Neural cell (in vitro differentiated cells): ENCODE measurements at regions not wholly inside any gene's neighbourhood (a gene's known extent, or its start where the extent isn't known, plus 50 kb on each side); places are given as distances from the start of the nearest gene placed in this dataset.

ENCODE experiments used
- CTCF ChIP-seq: fragments of 450-650 bp; IDR thresholded peaks from 2 replicates; pipeline ENCODE4 v1.5.1; 2014; ENCODE audit warnings: antibody characterized with exemption, mild to moderate bottlenecking, moderate library complexity; ENCODE audit not compliant: poor library complexity, severe bottlenecking
- POLR2AphosphoS5 ChIP-seq: IDR thresholded peaks from 2 replicates; pipeline ENCODE4 v1.6.1; 2012

GRCh38 chr5:42943931-42944631, 96.0 kb downstream of the ANXA2R start:
- no peak for TF ChIP-seq CTCF
- TF ChIP-seq POLR2AphosphoS5, result no peak
